ENCODE measurements at regions not wholly inside any gene's neighbourhood (a gene's known extent, or its start where the extent isn't known, plus 50 kb on each side); places are given as distances from the start of the nearest gene placed in this dataset.

- POLR2A ChIA-PET: no interaction called here
- peaks cover 3% of the 10 kb centered on the region for H3K9me3 Mint-ChIP-seq
- no peak for TF ChIP-seq CTCF (IDR thresholded peaks at IDR 0.05)
- DNase-seq (no peak), ATAC-seq (ENCODE audit: low read depth) (no peak)
- no peak overlapping the region for H3K27ac Mint-ChIP-seq
- intact Hi-C loops (cut with micrococcal nuclease): no loop called here
- H3K4me3 Mint-ChIP-seq: no peak overlapping the region
- no peaks in the 10 kb centered on the region for H3K4me1 Mint-ChIP-seq
- H3K27me3 Mint-ChIP-seq: no peaks in the 10 kb centered on the region
- H3K36me3 Mint-ChIP-seq (ENCODE audit: low read depth): no peaks in the 10 kb centered on the region
- CTCF ChIA-PET: no interaction called here
Observed at GRCh38 chr5:153432583-153432982, 57.9 kb upstream of the GRIA1 start.

- ChIA-PET POLR2A (no interaction called here), CTCF (no interaction called here)
- DNase-seq: no peak
- Mint-ChIP-seq H3K27me3 (no peaks in the 10 kb centered on the region), H3K4me3 (no peak overlapping the region), H3K4me1 (no peaks in the 10 kb centered on the region), H3K36me3 (ENCODE audit: low read depth) (no peaks in the 10 kb centered on the region), H3K27ac (no peak overlapping the region), H3K9me3 (peaks cover 3% of the 10 kb centered on the region)
- intact Hi-C loops (cut with micrococcal nuclease): no loop called here
- ATAC-seq (ENCODE audit: low read depth): no peak
- TF ChIP-seq CTCF (IDR thresholded peaks at IDR 0.05): no peak
Observed at GRCh38 chr5:153437251-153437650, 53.2 kb upstream of the GRIA1 start.

GRCh38 chr5:153439130-153439529 is 51.3 kb upstream of the GRIA1 start:
- CTCF ChIA-PET: no interaction called here
- H3K27me3 Mint-ChIP-seq: no peaks in the 10 kb centered on the region
- ATAC-seq (ENCODE audit: low read depth) (no peak), DNase-seq (no peak)
- no peaks in the 10 kb centered on the region for H3K9me3 Mint-ChIP-seq
- no peak overlapping the region for H3K4me3 Mint-ChIP-seq
- no peaks in the 10 kb centered on the region for H3K4me1 Mint-ChIP-seq
- TF ChIP-seq CTCF (IDR thresholded peaks at IDR 0.05): no peak
- intact Hi-C loops (cut with micrococcal nuclease): no loop called here
- POLR2A ChIA-PET: no interaction called here
- H3K27ac Mint-ChIP-seq: no peak overlapping the region
- no peaks in the 10 kb centered on the region for H3K36me3 Mint-ChIP-seq (ENCODE audit: low read depth)

Measured in activated B cell treated with CpG ODN at 0.5 μM for 24 hours (primary cell).